ENCODE measurements at regions not wholly inside any gene's neighbourhood (a gene's known extent, or its start where the extent isn't known, plus 50 kb on each side); places are given as distances from the start of the nearest gene placed in this dataset.

DNA sequence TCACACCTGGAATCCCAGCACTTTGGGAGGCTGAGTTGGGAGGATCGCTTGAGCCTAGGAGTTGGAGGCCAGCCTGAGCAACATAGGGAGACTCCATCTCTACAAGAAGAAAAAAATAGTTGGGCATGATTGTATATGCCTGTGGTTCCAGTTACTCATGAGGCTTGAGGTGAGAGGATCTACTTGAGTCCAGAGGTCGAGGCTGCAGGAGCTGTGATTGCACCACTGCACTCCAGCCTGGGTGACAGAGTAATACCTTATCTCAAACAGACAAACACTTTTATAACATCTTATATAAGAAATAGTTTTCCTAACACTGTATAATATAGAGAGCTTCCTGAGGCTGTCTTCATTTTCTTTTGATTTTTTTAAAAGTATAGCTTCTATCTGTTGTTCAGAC is 448.4 kb upstream of the COBL start:
- intact Hi-C loops (cut with DNase I) = no loop called here
- Histone ChIP-seq H3K27ac (no peak overlapping the region), H3K9me3 (no peaks in the 10 kb centered on the region), H3K27me3 (no peaks in the 10 kb centered on the region), H3K36me3 (no peaks in the 10 kb centered on the region), H3K4me1 (no peaks in the 10 kb centered on the region), H3K4me3 (no peak overlapping the region)
- no peak for DNase-seq
- WGBS, 2 donors = 57 to 75% methylated on average over 2 of the region's 2 CpGs
- TF ChIP-seq POLR2A (IDR thresholded peaks at IDR 0.05) (no peak), POLR2AphosphoS5 (IDR thresholded peaks at IDR 0.05) (no peak), EP300 (IDR thresholded peaks at IDR 0.05) (no peak)
- TF ChIP-seq, protein P1, sequence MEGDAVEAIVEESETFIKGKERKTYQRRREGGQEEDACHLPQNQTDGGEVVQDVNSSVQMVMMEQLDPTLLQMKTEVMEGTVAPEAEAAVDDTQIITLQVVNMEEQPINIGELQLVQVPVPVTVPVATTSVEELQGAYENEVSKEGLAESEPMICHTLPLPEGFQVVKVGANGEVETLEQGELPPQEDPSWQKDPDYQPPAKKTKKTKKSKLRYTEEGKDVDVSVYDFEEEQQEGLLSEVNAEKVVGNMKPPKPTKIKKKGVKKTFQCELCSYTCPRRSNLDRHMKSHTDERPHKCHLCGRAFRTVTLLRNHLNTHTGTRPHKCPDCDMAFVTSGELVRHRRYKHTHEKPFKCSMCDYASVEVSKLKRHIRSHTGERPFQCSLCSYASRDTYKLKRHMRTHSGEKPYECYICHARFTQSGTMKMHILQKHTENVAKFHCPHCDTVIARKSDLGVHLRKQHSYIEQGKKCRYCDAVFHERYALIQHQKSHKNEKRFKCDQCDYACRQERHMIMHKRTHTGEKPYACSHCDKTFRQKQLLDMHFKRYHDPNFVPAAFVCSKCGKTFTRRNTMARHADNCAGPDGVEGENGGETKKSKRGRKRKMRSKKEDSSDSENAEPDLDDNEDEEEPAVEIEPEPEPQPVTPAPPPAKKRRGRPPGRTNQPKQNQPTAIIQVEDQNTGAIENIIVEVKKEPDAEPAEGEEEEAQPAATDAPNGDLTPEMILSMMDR (IDR thresholded peaks at IDR 0.05) = no peak

GRCh38 chr7:51759985-51760384 is 443.4 kb upstream of the COBL start:
- no peaks in the 10 kb centered on the region for H3K27me3 ChIP-seq
- no peak overlapping the region for H3K4me3 ChIP-seq
- DNase-seq = no peak
- intact Hi-C loops (cut with DNase I) = no loop called here
- 77 to 78% methylated on average over 2 of the region's 2 CpGs for whole genome bisulfite sequencing, 2 donors
- no peak for TF ChIP-seq POLR2AphosphoS5 (IDR thresholded peaks at IDR 0.05)
- no peak for TF ChIP-seq POLR2A (IDR thresholded peaks at IDR 0.05)
- TF ChIP-seq, protein P1 (IDR thresholded peaks at IDR 0.05) = no peak
- TF ChIP-seq EP300 (IDR thresholded peaks at IDR 0.05) = no peak
- H3K9me3 ChIP-seq = no peaks in the 10 kb centered on the region
- H3K36me3 ChIP-seq = no peaks in the 10 kb centered on the region
- no peak overlapping the region for H3K27ac ChIP-seq
- no peaks in the 10 kb centered on the region for H3K4me1 ChIP-seq

GRCh38 chr7:51757960-51758359 is 441.4 kb upstream of the COBL start:
- Histone ChIP-seq H3K9me3 (no peaks in the 10 kb centered on the region), H3K4me3 (no peak overlapping the region), H3K4me1 (no peaks in the 10 kb centered on the region), H3K27me3 (no peaks in the 10 kb centered on the region), H3K27ac (no peak overlapping the region), H3K36me3 (no peaks in the 10 kb centered on the region)
- TF ChIP-seq, protein P1 (IDR thresholded peaks at IDR 0.05) = no peak
- no peak for TF ChIP-seq POLR2A (IDR thresholded peaks at IDR 0.05)
- 84 to 86% methylated on average over 6 of the region's 6 CpGs for WGBS, 2 donors
- intact Hi-C loops (cut with DNase I) = no loop called here
- DNase-seq = no peak

DNA sequence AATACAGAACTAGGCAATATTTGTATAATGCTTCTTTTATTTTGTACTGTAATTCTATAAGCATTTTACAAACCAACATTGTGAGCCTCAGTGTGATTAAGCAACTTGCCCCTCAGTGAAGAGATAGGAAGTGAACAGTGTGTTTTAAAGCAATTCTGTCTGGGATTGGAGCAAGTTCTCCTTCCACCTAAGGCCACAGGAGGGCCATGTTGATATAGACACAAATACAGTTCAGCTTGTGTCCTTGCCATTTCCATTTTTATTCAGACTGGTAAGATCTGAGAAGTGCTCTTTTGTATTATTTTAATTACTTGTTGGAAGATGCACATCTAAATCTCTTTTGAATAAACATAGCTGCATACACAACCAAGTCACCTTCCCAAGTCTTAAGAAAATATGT is 416.3 kb upstream of the COBL start:
- Histone ChIP-seq H3K27ac (no peak overlapping the region), H3K36me3 (no peaks in the 10 kb centered on the region), H3K27me3 (no peaks in the 10 kb centered on the region), H3K9me3 (peaks cover 0 to 5% (median 0%) of the 10 kb centered on the region in 4 donors), H3K4me1 (no peaks in the 10 kb centered on the region), H3K4me3 (no peak overlapping the region)
- TF ChIP-seq POLR2AphosphoS5 (IDR thresholded peaks at IDR 0.05) = no peak
- no peak for TF ChIP-seq EP300 (IDR thresholded peaks at IDR 0.05)
- TF ChIP-seq, protein P1 (IDR thresholded peaks at IDR 0.05) = no peak
- TF ChIP-seq POLR2A (IDR thresholded peaks at IDR 0.05) = no peak
- no peak for DNase-seq
- intact Hi-C loops (cut with DNase I) = no loop called here

GRCh38 chr7:51732116-51732515 is 415.5 kb upstream of the COBL start:
- Histone ChIP-seq H3K36me3 (no peaks in the 10 kb centered on the region), H3K4me3 (no peak overlapping the region), H3K27me3 (no peaks in the 10 kb centered on the region), H3K9me3 (peaks cover 0 to 5% (median 0%) of the 10 kb centered on the region in 4 donors), H3K27ac (no peak overlapping the region), H3K4me1 (no peaks in the 10 kb centered on the region)
- WGBS, 2 donors = 74 to 84% methylated on average over 5 of the region's 5 CpGs
- DNase-seq = no peak
- intact Hi-C loops (cut with DNase I) = no loop called here
- TF ChIP-seq EP300 (IDR thresholded peaks at IDR 0.05) (no peak), POLR2AphosphoS5 (IDR thresholded peaks at IDR 0.05) (no peak), POLR2A (IDR thresholded peaks at IDR 0.05) (no peak)
- TF ChIP-seq, protein P1 (IDR thresholded peaks at IDR 0.05) = no peak

Data from sigmoid colon (tissue), 6 donors.